CD4-positive, alpha-beta T cell (primary cell): ENCODE measurements at regions not wholly inside any gene's neighbourhood (a gene's known extent, or its start where the extent isn't known, plus 50 kb on each side); places are given as distances from the start of the nearest gene placed in this dataset.

Experiments used
- ATAC-seq: fragments of 200-7000 bp; cut with Tn5 transposase; one replicate; pipeline ENCODE4 v1.10.0; 2022; ENCODE audit warnings: mild to moderate bottlenecking; ENCODE audit not compliant: poor library complexity
- CTCF ChIA-PET: fragments of 350-600 bp; sonication (Branson Sonifier 250); formaldehyde crosslinking; loops from one replicate; lab custom pipeline; 2021; ENCODE audit warnings: antibody characterized with exemption, inconsistent platforms; lab: Charles Lee
- POLR2A ChIA-PET: fragments of 350-600 bp; sonication (Branson Sonifier 250); formaldehyde crosslinking; loops from one replicate; lab custom pipeline; 2021; ENCODE audit warnings: antibody characterized with exemption, inconsistent platforms; lab: Charles Lee
- DNase-seq, 14 experiments: peaks; one replicate each; pipeline ENCODE4 v3.0.0-alpha.2; 2013 to 2020; ENCODE audit warnings: mixed read lengths in 2 of 14
- H3K27ac ChIP-seq, 2 donors: one replicate each; pipeline versions ENCODE4 v1.5.1 to v1.7.0; 2013; ENCODE audit warnings: low read length in 2 of 2, low read depth in 1 of 2, mild to moderate bottlenecking in 1 of 2
- H3K27me3 ChIP-seq, 2 experiments: 1 replicate in 1 of 2; 2 replicates in 1 of 2; pipeline versions ENCODE4 v1.6.1 to v1.7.0; 2013; ENCODE audit warnings: low read length in 2 of 2, control low read depth in 1 of 2, mild to moderate bottlenecking in 1 of 2, moderate library complexity in 1 of 2; ENCODE audit not compliant: insufficient read depth in 2 of 2, control insufficient read depth in 1 of 2
- H3K36me3 ChIP-seq: one replicate; pipeline ENCODE4 v1.6.1; 2013; ENCODE audit warnings: low read length, control low read depth; ENCODE audit not compliant: insufficient read depth
- H3K4me1 ChIP-seq: one replicate; pipeline ENCODE4 v1.6.1; 2013; ENCODE audit warnings: low read length, control low read depth; ENCODE audit not compliant: insufficient read depth
- H3K4me3 ChIP-seq: one replicate; pipeline ENCODE4 v1.5.1; 2013; ENCODE audit warnings: mild to moderate bottlenecking, low read length, moderate library complexity
- H3K9me3 ChIP-seq, 2 experiments: 1 replicate in 1 of 2; 2 replicates in 1 of 2; pipeline versions ENCODE4 v1.6.1 to v1.7.0; 2013; ENCODE audit warnings: low read length in 2 of 2, mild to moderate bottlenecking in 2 of 2, control low read depth in 1 of 2, moderate library complexity in 1 of 2; ENCODE audit not compliant: control insufficient read depth in 1 of 2, insufficient read depth in 1 of 2
- H3K27ac Mint-ChIP-seq: one replicate; pipeline ENCODE4 v1.8.0; 2020; ENCODE audit warnings: mixed read lengths
- H3K27me3 Mint-ChIP-seq: one replicate; pipeline ENCODE4 v1.8.0; 2021; ENCODE audit warnings: mixed read lengths
- H3K36me3 Mint-ChIP-seq: one replicate; pipeline ENCODE4 v1.8.0; 2021; ENCODE audit warnings: low read depth, mixed read lengths
- H3K4me1 Mint-ChIP-seq: one replicate; pipeline ENCODE4 v1.8.0; 2021; ENCODE audit warnings: low read depth, mixed read lengths
- H3K4me3 Mint-ChIP-seq: one replicate; pipeline ENCODE4 v1.8.0; 2020; ENCODE audit warnings: mild to moderate bottlenecking, mixed read lengths
- H3K9me3 Mint-ChIP-seq: one replicate; pipeline ENCODE4 v1.8.0; 2020; ENCODE audit warnings: mixed read lengths
- CTCF ChIP-seq: fragments of 200-600 bp; IDR thresholded peaks from one replicate; pipeline ENCODE4 v1.8.0; 2022; ENCODE audit warnings: antibody characterized with exemption, mild to moderate bottlenecking
- intact Hi-C, 2 experiments: fragments of 100-400 bp; cut with DNase I in 1 of 2; cut with micrococcal nuclease in 1 of 2; formaldehyde crosslinking; loops; one replicate each; pipeline versions ENCODE4 v1.15.1 to v1.9.0; 2023 to 2025; cut with DNase I, micrococcal nuclease

- Mint-ChIP-seq H3K36me3 (no peaks in the 10 kb centered on the region), H3K27me3 (no peaks in the 10 kb centered on the region), H3K27ac (no peak overlapping the region), H3K4me3 (no peak overlapping the region), H3K4me1 (no peaks in the 10 kb centered on the region), H3K9me3 (peaks cover 2% of the 10 kb centered on the region)
- no peak overlapping the region for H3K4me3 ChIP-seq
- POLR2A ChIA-PET = no interaction called here
- no peak for ATAC-seq
- no peak overlapping the region for H3K27ac ChIP-seq
- H3K36me3 ChIP-seq = no peaks in the 10 kb centered on the region
- H3K27me3 ChIP-seq = no peaks in the 10 kb centered on the region
- no peaks in the 10 kb centered on the region for H3K4me1 ChIP-seq
- intact Hi-C loops = no loop called here
- no peak for DNase-seq
- TF ChIP-seq CTCF = no peak
- CTCF ChIA-PET = no interaction called here
- H3K9me3 ChIP-seq = no peaks in the 10 kb centered on the region
Observed at GRCh38 chr7:15864626-15864991, 178.1 kb upstream of the MEOX2 start.

GRCh38 chr7:15863951-15864625 lies 177.6 kb upstream of the MEOX2 start:
- H3K9me3 ChIP-seq = no peaks in the 10 kb centered on the region
- DNase-seq (no peak), ATAC-seq (no peak)
- H3K27me3 ChIP-seq = no peaks in the 10 kb centered on the region
- CTCF ChIA-PET = no interaction called here
- Mint-ChIP-seq H3K4me3 (no peak overlapping the region), H3K9me3 (peaks cover 4% of the 10 kb centered on the region), H3K27me3 (no peaks in the 10 kb centered on the region), H3K27ac (no peak overlapping the region), H3K4me1 (no peaks in the 10 kb centered on the region), H3K36me3 (no peaks in the 10 kb centered on the region)
- H3K4me3 ChIP-seq = no peak overlapping the region
- H3K27ac ChIP-seq = no peak overlapping the region
- TF ChIP-seq CTCF = no peak
- POLR2A ChIA-PET = no interaction called here
- H3K4me1 ChIP-seq = no peaks in the 10 kb centered on the region
- intact Hi-C loops = no loop called here
- H3K36me3 ChIP-seq = no peaks in the 10 kb centered on the region

GRCh38 chr7:15862781-15863165 lies 176.3 kb upstream of the MEOX2 start:
- Mint-ChIP-seq H3K27ac (no peak overlapping the region), H3K4me1 (no peaks in the 10 kb centered on the region), H3K4me3 (no peak overlapping the region), H3K9me3 (peaks cover 3% of the 10 kb centered on the region), H3K27me3 (no peaks in the 10 kb centered on the region), H3K36me3 (no peaks in the 10 kb centered on the region)
- no peak for TF ChIP-seq CTCF
- no peaks in the 10 kb centered on the region for H3K4me1 ChIP-seq
- ChIA-PET CTCF (no interaction called here), POLR2A (no interaction called here)
- H3K4me3 ChIP-seq = no peak overlapping the region
- H3K27ac ChIP-seq = no peak overlapping the region
- H3K27me3 ChIP-seq = no peaks in the 10 kb centered on the region
- ATAC-seq (no peak), DNase-seq (no peak)
- intact Hi-C loops = no loop called here
- H3K36me3 ChIP-seq = no peaks in the 10 kb centered on the region
- no peaks in the 10 kb centered on the region for H3K9me3 ChIP-seq
